Vagina (tissue), 2 donors: ENCODE measurements at regions not wholly inside any gene's neighbourhood (a gene's known extent, or its start where the extent isn't known, plus 50 kb on each side); places are given as distances from the start of the nearest gene placed in this dataset.

Experiments used
- DNase-seq, 2 donors: peaks; one replicate each; pipeline ENCODE4 v3.0.0-alpha.2; 2017; ENCODE audit errors: extremely low spot score in 2 of 2
- H3K27ac ChIP-seq: fragments of 200-600 bp; sonication (generic); one replicate; pipeline ENCODE4 v1.5.1; 2019
- H3K27me3 ChIP-seq: fragments of 200-600 bp; sonication (generic); one replicate; pipeline ENCODE4 v1.5.1; 2019
- H3K36me3 ChIP-seq, 2 donors: fragments of 200-600 bp; sonication (generic); one replicate each; pipeline ENCODE4 v1.5.1; 2017 to 2019
- H3K4me1 ChIP-seq: fragments of 200-600 bp; sonication (generic); one replicate; pipeline ENCODE4 v1.5.1; 2019
- H3K4me3 ChIP-seq, 2 donors: fragments of 200-600 bp; sonication (generic); 1 replicate in 1 of 2; 2 replicates in 1 of 2; pipeline ENCODE4 v1.5.1; 2016 to 2019
- H3K9me3 ChIP-seq: fragments of 200-600 bp; sonication (generic); one replicate; pipeline ENCODE4 v1.5.1; 2019
- POLR2A ChIP-seq, 2 donors: fragments of 450-650 bp; IDR thresholded peaks; one replicate each; pipeline ENCODE4 v1.6.1; 2017; ENCODE audit warnings: antibody characterized with exemption in 2 of 2, mild to moderate bottlenecking in 2 of 2, moderate library complexity in 2 of 2
- POLR2AphosphoS5 ChIP-seq, 2 donors: sonication (generic); formaldehyde crosslinking; IDR thresholded peaks; one replicate each; pipeline ENCODE4 v1.9.0; 2017; ENCODE audit warnings: antibody characterized with exemption in 2 of 2, mild to moderate bottlenecking in 2 of 2, low read depth in 1 of 2; ENCODE audit not compliant: insufficient read depth in 1 of 2
- intact Hi-C: fragments of 100-400 bp; cut with DNase I; formaldehyde crosslinking; loops from one replicate; pipeline ENCODE4 v1.15.1; 2023
- TF ChIP-seq, protein P1 (sequence below), 3 experiments: fragments of 450-650 bp in 2 of 3; fragments of 200-600 bp in 1 of 3; sonication (generic) in 1 of 3; IDR thresholded peaks; one replicate each; pipeline ENCODE4 v1.5.1; 2017 to 2019; ENCODE audit warnings: antibody characterized with exemption in 3 of 3, mild to moderate bottlenecking in 2 of 3, moderate library complexity in 2 of 3

GRCh38 chr16:86362155-86362849, 148.0 kb upstream of the FOXF1 start:
- no peak for DNase-seq
- no peak overlapping the region for H3K4me3 ChIP-seq
- no peaks in the 10 kb centered on the region for H3K36me3 ChIP-seq
- no peaks in the 10 kb centered on the region for H3K27me3 ChIP-seq
- TF ChIP-seq POLR2AphosphoS5 (IDR thresholded peaks at IDR 0.05; ENCODE audit: insufficient read depth in 1 of 2, low read depth in 1 of 2) (no peak), POLR2A (IDR thresholded peaks at IDR 0.05) (no peak)
- TF ChIP-seq, protein P1, sequence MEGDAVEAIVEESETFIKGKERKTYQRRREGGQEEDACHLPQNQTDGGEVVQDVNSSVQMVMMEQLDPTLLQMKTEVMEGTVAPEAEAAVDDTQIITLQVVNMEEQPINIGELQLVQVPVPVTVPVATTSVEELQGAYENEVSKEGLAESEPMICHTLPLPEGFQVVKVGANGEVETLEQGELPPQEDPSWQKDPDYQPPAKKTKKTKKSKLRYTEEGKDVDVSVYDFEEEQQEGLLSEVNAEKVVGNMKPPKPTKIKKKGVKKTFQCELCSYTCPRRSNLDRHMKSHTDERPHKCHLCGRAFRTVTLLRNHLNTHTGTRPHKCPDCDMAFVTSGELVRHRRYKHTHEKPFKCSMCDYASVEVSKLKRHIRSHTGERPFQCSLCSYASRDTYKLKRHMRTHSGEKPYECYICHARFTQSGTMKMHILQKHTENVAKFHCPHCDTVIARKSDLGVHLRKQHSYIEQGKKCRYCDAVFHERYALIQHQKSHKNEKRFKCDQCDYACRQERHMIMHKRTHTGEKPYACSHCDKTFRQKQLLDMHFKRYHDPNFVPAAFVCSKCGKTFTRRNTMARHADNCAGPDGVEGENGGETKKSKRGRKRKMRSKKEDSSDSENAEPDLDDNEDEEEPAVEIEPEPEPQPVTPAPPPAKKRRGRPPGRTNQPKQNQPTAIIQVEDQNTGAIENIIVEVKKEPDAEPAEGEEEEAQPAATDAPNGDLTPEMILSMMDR (IDR thresholded peaks at IDR 0.05) = no peak
- H3K4me1 ChIP-seq = peaks cover 14% of the 10 kb centered on the region
- H3K9me3 ChIP-seq = no peaks in the 10 kb centered on the region
- peak overlapping the region; percentile 64 for H3K27ac ChIP-seq
- intact Hi-C loops = no loop called here

DNA sequence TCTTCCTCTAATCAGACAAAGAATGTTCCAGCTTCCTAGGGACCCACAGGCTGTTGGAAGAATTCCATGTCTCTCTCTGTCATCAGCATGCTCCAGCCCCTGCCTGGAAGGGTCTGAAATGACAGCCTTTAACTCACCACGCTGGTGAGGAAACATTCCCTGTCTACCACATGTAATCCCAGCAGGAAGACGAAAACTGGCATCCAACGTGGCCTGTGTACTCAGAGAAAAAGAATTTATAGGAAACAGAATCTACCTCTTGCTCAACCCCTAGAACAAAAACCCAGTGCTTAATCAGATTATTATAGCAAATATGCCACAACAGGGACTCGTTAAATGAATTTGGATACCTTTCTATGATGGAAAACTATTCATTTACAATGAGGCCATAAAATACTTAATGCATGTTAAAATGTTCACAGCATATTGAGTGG, 147.3 kb upstream of the FOXF1 start:
- Histone ChIP-seq H3K27me3 (no peaks in the 10 kb centered on the region), H3K4me3 (no peak overlapping the region), H3K27ac (peak overlapping the region; percentile 64), H3K9me3 (no peaks in the 10 kb centered on the region), H3K36me3 (no peaks in the 10 kb centered on the region), H3K4me1 (peaks cover 14% of the 10 kb centered on the region)
- intact Hi-C loops = no loop called here
- no peak for DNase-seq
- TF ChIP-seq POLR2AphosphoS5 (IDR thresholded peaks at IDR 0.05; ENCODE audit: insufficient read depth in 1 of 2, low read depth in 1 of 2) (peak; percentile 33 to 66), POLR2A (IDR thresholded peaks at IDR 0.05) (no peak)

GRCh38 chr16:86363836-86364618, 146.3 kb upstream of the FOXF1 start:
- peaks cover 14% of the 10 kb centered on the region for H3K4me1 ChIP-seq
- TF ChIP-seq POLR2AphosphoS5 (IDR thresholded peaks at IDR 0.05; ENCODE audit: insufficient read depth in 1 of 2, low read depth in 1 of 2) (peak in 1 of 2 donors; percentile 59), POLR2A (IDR thresholded peaks at IDR 0.05) (no peak)
- TF ChIP-seq, protein P1 (IDR thresholded peaks at IDR 0.05) = no peak
- intact Hi-C loops = no loop called here
- DNase-seq = no peak
- no peaks in the 10 kb centered on the region for H3K9me3 ChIP-seq
- peak overlapping the region; percentile 64 for H3K27ac ChIP-seq
- H3K4me3 ChIP-seq = no peak overlapping the region
- H3K36me3 ChIP-seq = no peaks in the 10 kb centered on the region
- H3K27me3 ChIP-seq = no peaks in the 10 kb centered on the region

GRCh38 chr16:86364653-86365380, 145.5 kb upstream of the FOXF1 start:
- Histone ChIP-seq H3K27ac (peak overlapping the region; percentile 64), H3K4me1 (peaks cover 14% of the 10 kb centered on the region), H3K36me3 (no peaks in the 10 kb centered on the region), H3K9me3 (no peaks in the 10 kb centered on the region), H3K27me3 (no peaks in the 10 kb centered on the region), H3K4me3 (no peak overlapping the region)
- no peak for DNase-seq
- intact Hi-C loops = no loop called here
- no peak for TF ChIP-seq POLR2A (IDR thresholded peaks at IDR 0.05)
- TF ChIP-seq, protein P1 (IDR thresholded peaks at IDR 0.05) = no peak
- no peak for TF ChIP-seq POLR2AphosphoS5 (IDR thresholded peaks at IDR 0.05; ENCODE audit: insufficient read depth in 1 of 2, low read depth in 1 of 2)

- no peak overlapping the region for H3K4me3 ChIP-seq
- no peak for DNase-seq
- intact Hi-C loops = no loop called here
Measured at GRCh38 chr16:86365513-86366273, 144.6 kb upstream of the FOXF1 start.

More at GRCh38 chr16:86365513-86366273, 144.6 kb upstream of the FOXF1 start:
- Histone ChIP-seq H3K27me3 (no peaks in the 10 kb centered on the region), H3K9me3 (no peaks in the 10 kb centered on the region), H3K27ac (no peak overlapping the region), H3K36me3 (no peaks in the 10 kb centered on the region), H3K4me1 (peaks cover 14% of the 10 kb centered on the region)
- TF ChIP-seq POLR2AphosphoS5 (IDR thresholded peaks at IDR 0.05; ENCODE audit: insufficient read depth in 1 of 2, low read depth in 1 of 2) = no peak
- TF ChIP-seq, protein P1 (IDR thresholded peaks at IDR 0.05) = no peak
- no peak for TF ChIP-seq POLR2A (IDR thresholded peaks at IDR 0.05)
